PC-3 (cell line): ENCODE measurements at regions not wholly inside any gene's neighbourhood (a gene's known extent, or its start where the extent isn't known, plus 50 kb on each side); places are given as distances from the start of the nearest gene placed in this dataset.

Source experiments
- ATAC-seq: fragments of 200-7000 bp; cut with Tn5 transposase; 2 replicates; pipeline ENCODE4 v1.9.1; 2020; ENCODE audit warnings: mild to moderate bottlenecking, moderate library complexity
- BruUV-seq: library from RNA; stranded (reverse); fragments of 400-500 nt; replicated peaks from 2 replicates; lab custom pipeline; 2021; lab: Mats Ljungman, UMichigan
- CTCF ChIA-PET: fragments of 300-600 bp; sonication (Branson Sonifier 250); formaldehyde crosslinking; loops from one replicate; lab custom pipeline; 2022; ENCODE audit warnings: antibody characterized with exemption; lab: Charles Lee
- POLR2A ChIA-PET: fragments of 300-600 bp; sonication (Branson Sonifier 250); formaldehyde crosslinking; loops from one replicate; lab custom pipeline; 2022; ENCODE audit warnings: antibody characterized with exemption; ENCODE audit not compliant: unreplicated experiment; lab: Charles Lee
- DNase-seq: peaks from one replicate; pipeline ENCODE4 v3.0.0-alpha.2; 2015
- H2AFZ ChIP-seq: fragments of 300-600 bp; sonication (generic); 2 replicates; pipeline ENCODE4 v1.6.0; 2016; ENCODE audit warnings: antibody characterized with exemption, low read length
- H3F3A ChIP-seq: fragments of 300-600 bp; sonication (generic); one replicate; pipeline ENCODE4 v1.6.0; 2017; ENCODE audit warnings: antibody characterized with exemption, low read length, control low read depth, mild to moderate bottlenecking; ENCODE audit not compliant: unreplicated experiment
- H3K27ac ChIP-seq: fragments of 300-600 bp; sonication (generic); 2 replicates; pipeline ENCODE4 v1.5.1; 2016; ENCODE audit warnings: mild to moderate bottlenecking, low read length
- H3K27me3 ChIP-seq: fragments of 300-600 bp; sonication (generic); 2 replicates; pipeline ENCODE4 v1.6.1; 2016; ENCODE audit warnings: low read length, mixed read lengths
- H3K36me3 ChIP-seq: fragments of 300-600 bp; sonication (generic); 2 replicates; pipeline ENCODE4 v1.6.1; 2016; ENCODE audit warnings: low read depth, mixed run types, low read length, mixed read lengths
- H3K4me1 ChIP-seq: fragments of 300-600 bp; sonication (generic); 2 replicates; pipeline ENCODE4 v1.5.1; 2016; ENCODE audit warnings: low read length; ENCODE audit not compliant: insufficient read depth
- H3K4me2 ChIP-seq: fragments of 300-600 bp; sonication (generic); 2 replicates; pipeline ENCODE4 v1.6.0; 2016; ENCODE audit warnings: low read length
- H3K4me3 ChIP-seq: fragments of 300-600 bp; sonication (generic); 2 replicates; pipeline ENCODE4 v1.5.1; 2016; ENCODE audit warnings: mild to moderate bottlenecking, low read length, mixed read lengths
- H3K79me2 ChIP-seq: fragments of 300-600 bp; sonication (generic); 2 replicates; pipeline ENCODE4 v1.6.1; 2017; ENCODE audit warnings: low read length, mixed read lengths
- H3K9ac ChIP-seq: fragments of 300-600 bp; sonication (generic); 2 replicates; pipeline ENCODE4 v1.6.0; 2016; ENCODE audit warnings: mild to moderate bottlenecking, low read length
- H3K9me2 ChIP-seq: fragments of 300-600 bp; sonication (generic); replicated peaks from 2 replicates; pipeline ENCODE4 v1.6.1; 2016; ENCODE audit warnings: mixed run types, low read length, mixed read lengths
- H3K9me3 ChIP-seq: fragments of 300-600 bp; sonication (generic); 2 replicates; pipeline ENCODE4 v1.6.1; 2016; ENCODE audit warnings: low read length, mixed read lengths
- H4K20me1 ChIP-seq: fragments of 300-600 bp; sonication (generic); 2 replicates; pipeline ENCODE4 v1.6.1; 2016; ENCODE audit warnings: low read length, mixed read lengths
- CTCF ChIP-seq: fragments of 300-600 bp; sonication (generic); conservative IDR thresholded peaks from 2 replicates; pipeline ENCODE4 v1.5.1; 2017; ENCODE audit warnings: antibody characterized with exemption, low read depth, mild to moderate bottlenecking, low read length
- EZH2 ChIP-seq: fragments of 300-600 bp; sonication (generic); IDR thresholded peaks from one replicate; pipeline ENCODE4 v1.6.1; 2017; ENCODE audit warnings: antibody characterized with exemption, mild to moderate bottlenecking, low read length; ENCODE audit not compliant: unreplicated experiment
- EZH2phosphoT487 ChIP-seq: fragments of 300-600 bp; sonication (generic); IDR thresholded peaks from 2 replicates; pipeline ENCODE4 v1.6.1; 2018; ENCODE audit warnings: mild to moderate bottlenecking, antibody characterized with exemption, low read length, borderline replicate concordance
- intact Hi-C: fragments of 100-400 bp; cut with micrococcal nuclease; formaldehyde crosslinking; loops from 2 replicates; pipeline ENCODE4 v1.9.0; 2023

GRCh38 chrX:28312259-28312658 is 275.0 kb upstream of the IL1RAPL1 start:
- POLR2A ChIA-PET: no interaction called here
- H3K79me2 ChIP-seq: no peaks in the 10 kb centered on the region
- CTCF ChIA-PET: interaction anchor here (0.6 kb wide), 1 partner anchor 10 kb away, joined by 3 read pairs; no protein-coding TSS in a partner anchor

GRCh38 chrX:28311466-28311865 is 275.8 kb upstream of the IL1RAPL1 start:
- Histone ChIP-seq H3K9me2 (no peaks in the 10 kb centered on the region), H3K36me3 (no peaks in the 10 kb centered on the region), H3K9ac (no peak overlapping the region), H4K20me1 (no peaks in the 10 kb centered on the region), H3K4me3 (no peak overlapping the region), H3K79me2 (no peaks in the 10 kb centered on the region), H2AFZ (no peak overlapping the region), H3K27ac (no peak overlapping the region), H3K27me3 (no peaks in the 10 kb centered on the region), H3K4me2 (no peak overlapping the region), H3K9me3 (no peaks in the 10 kb centered on the region), H3K4me1 (peaks cover 26% of the 10 kb centered on the region), H3F3A (no peaks in the 10 kb centered on the region)
- no peak for DNase-seq
- CTCF ChIA-PET: no interaction called here
- POLR2A ChIA-PET: no interaction called here
- no peak for ATAC-seq
- BruUV-seq: no TSS peak
- no peak for TF ChIP-seq CTCF
- no peak for TF ChIP-seq EZH2phosphoT487
- no peak for TF ChIP-seq EZH2
- intact Hi-C loops: no loop called here

More at GRCh38 chrX:28312259-28312658, 275.0 kb upstream of the IL1RAPL1 start:
- TF ChIP-seq CTCF (no peak), EZH2phosphoT487 (no peak), EZH2 (no peak)
- Histone ChIP-seq H3K4me3 (no peak overlapping the region), H3K9me3 (no peaks in the 10 kb centered on the region), H2AFZ (no peak overlapping the region), H3K27me3 (no peaks in the 10 kb centered on the region), H3K4me1 (peaks cover 26% of the 10 kb centered on the region), H3K36me3 (no peaks in the 10 kb centered on the region), H4K20me1 (no peaks in the 10 kb centered on the region), H3K4me2 (peak overlapping the region; percentile 83), H3K9ac (peak overlapping the region; percentile 52; the same call in 1 of the 2 replicates), H3K27ac (peak overlapping the region; percentile 88), H3K9me2 (no peaks in the 10 kb centered on the region), H3F3A (no peaks in the 10 kb centered on the region)
- peak; percentile 60 for DNase-seq
- ATAC-seq: peak; percentile 77
- intact Hi-C loops: loop anchor here (2.0 kb wide), 2 partner anchors 79 to 271 kb away; no protein-coding TSS in a partner anchor
- no TSS peak for BruUV-seq

- Histone ChIP-seq H3K9ac (no peak overlapping the region), H3K9me2 (no peaks in the 10 kb centered on the region), H3F3A (no peaks in the 10 kb centered on the region), H3K79me2 (no peaks in the 10 kb centered on the region), H3K27ac (no peak overlapping the region), H2AFZ (no peak overlapping the region), H3K36me3 (no peaks in the 10 kb centered on the region), H3K9me3 (no peaks in the 10 kb centered on the region), H3K4me2 (no peak overlapping the region), H3K27me3 (no peaks in the 10 kb centered on the region), H3K4me1 (no peaks in the 10 kb centered on the region), H4K20me1 (no peaks in the 10 kb centered on the region), H3K4me3 (no peak overlapping the region)
- intact Hi-C loops: loop anchor here (2.0 to 5.0 kb wide), 2 partner anchors 87 to 189 kb away; no protein-coding TSS in a partner anchor
- no peak for DNase-seq
- CTCF ChIA-PET: no interaction called here
- no peak for TF ChIP-seq CTCF
- TF ChIP-seq EZH2phosphoT487: no peak
- no peak for TF ChIP-seq EZH2
- no TSS peak for BruUV-seq
- POLR2A ChIA-PET: no interaction called here
- no peak for ATAC-seq
These were observed 283.8 kb upstream of the IL1RAPL1 start for GRCh38 chrX:28303486-28303885.
